Neuronal stem cell (in vitro differentiated cells): ENCODE measurements at regions not wholly inside any gene's neighbourhood (a gene's known extent, or its start where the extent isn't known, plus 50 kb on each side); places are given as distances from the start of the nearest gene placed in this dataset.
"Not testable (repeated sequence)": the region's sequence is repeated elsewhere in the genome, so short reads cannot be mapped to it uniquely, and the experiment has no call there.

ENCODE experiments used
- DNase-seq: peaks from one replicate; pipeline ENCODE4 v3.0.0-alpha.2; 2013; ENCODE audit warnings: low spot score
- H2AFZ ChIP-seq: one replicate; pipeline ENCODE4 v1.6.1; 2013; ENCODE audit warnings: mild to moderate bottlenecking, low read length, inconsistent platforms
- H2AK5ac ChIP-seq: 2 replicates; pipeline ENCODE4 v1.6.1; 2013; ENCODE audit warnings: low read depth, mild to moderate bottlenecking, inconsistent platforms, low read length, moderate library complexity, mixed read lengths
- H2BK120ac ChIP-seq: 2 replicates; pipeline ENCODE4 v1.6.1; 2013; ENCODE audit warnings: low read depth, mild to moderate bottlenecking, inconsistent platforms, low read length, moderate library complexity, mixed read lengths
- H2BK12ac ChIP-seq: one replicate; pipeline ENCODE4 v1.6.1; 2013; ENCODE audit warnings: low read length, inconsistent platforms
- H2BK15ac ChIP-seq: 2 replicates; pipeline ENCODE4 v1.6.1; 2013; ENCODE audit warnings: mild to moderate bottlenecking, low read length, inconsistent platforms, mixed read lengths
- H2BK5ac ChIP-seq: one replicate; pipeline ENCODE4 v1.6.1; 2013; ENCODE audit warnings: inconsistent platforms, mild to moderate bottlenecking, low read length, moderate library complexity
- H3K14ac ChIP-seq: one replicate; pipeline ENCODE4 v1.6.1; 2013; ENCODE audit warnings: low read length, inconsistent platforms
- H3K18ac ChIP-seq: 2 replicates; pipeline ENCODE4 v1.6.1; 2013; ENCODE audit warnings: low read length, inconsistent platforms
- H3K23ac ChIP-seq: 2 replicates; pipeline ENCODE4 v1.6.1; 2013; ENCODE audit warnings: low read depth, mild to moderate bottlenecking, mixed read lengths, low read length, inconsistent platforms; ENCODE audit not compliant: poor library complexity
- H3K27ac ChIP-seq: replicated peaks from 3 replicates; pipeline ENCODE4 v1.5.1; 2013; ENCODE audit warnings: low read length, inconsistent platforms
- H3K27me3 ChIP-seq, 3 experiments: 2 replicates each; pipeline ENCODE4 v1.6.1; 2013; ENCODE audit warnings: low read length in 3 of 3, mild to moderate bottlenecking in 2 of 3, inconsistent platforms in 1 of 3, low read depth in 1 of 3, mixed read lengths in 1 of 3, moderate library complexity in 1 of 3; ENCODE audit not compliant: control insufficient read depth in 3 of 3, insufficient read depth in 3 of 3
- H3K36me3 ChIP-seq, 2 donors: replicated peaks in 1 of 2; 2 replicates each; pipeline ENCODE4 v1.6.1; 2013; ENCODE audit warnings: low read length in 2 of 2; ENCODE audit not compliant: control insufficient read depth in 2 of 2, insufficient read depth in 2 of 2
- H3K4ac ChIP-seq: 2 replicates; pipeline ENCODE4 v1.6.1; 2013; ENCODE audit warnings: inconsistent platforms, mild to moderate bottlenecking, low read length, moderate library complexity
- H3K4me1 ChIP-seq, 2 donors: 1 replicate in 1 of 2; 2 replicates in 1 of 2; pipeline ENCODE4 v1.6.1; 2013; ENCODE audit warnings: low read length in 2 of 2, low read depth in 1 of 2; ENCODE audit not compliant: control insufficient read depth in 2 of 2, insufficient read depth in 1 of 2
- H3K4me2 ChIP-seq: one replicate; pipeline ENCODE4 v1.6.1; 2013; ENCODE audit warnings: mild to moderate bottlenecking, low read length, inconsistent platforms; ENCODE audit not compliant: insufficient read depth, poor library complexity, severe bottlenecking
- H3K4me3 ChIP-seq, 2 donors: 2 replicates each; pipeline ENCODE4 v1.5.1; 2013; ENCODE audit warnings: low read length in 2 of 2, mild to moderate bottlenecking in 2 of 2, inconsistent platforms in 1 of 2, moderate library complexity in 1 of 2
- H3K79me1 ChIP-seq: one replicate; pipeline ENCODE4 v1.6.1; 2013; ENCODE audit warnings: low read depth, mild to moderate bottlenecking, inconsistent platforms, low read length, moderate library complexity
- H3K9ac ChIP-seq: one replicate; pipeline ENCODE4 v1.6.1; 2013; ENCODE audit warnings: mild to moderate bottlenecking, low read depth, low read length, inconsistent platforms; ENCODE audit not compliant: poor library complexity
- H3K9me3 ChIP-seq, 2 donors: replicated peaks in 1 of 2; 2 replicates each; pipeline versions ENCODE3 to v1.6.1; 2013; ENCODE audit warnings: low read length in 2 of 2, mild to moderate bottlenecking in 2 of 2, inconsistent platforms in 1 of 2, low read depth in 1 of 2, mixed read lengths in 1 of 2, moderate library complexity in 1 of 2; ENCODE audit not compliant: control insufficient read depth in 2 of 2, insufficient read depth in 1 of 2
- H4K8ac ChIP-seq: one replicate; pipeline ENCODE4 v1.6.1; 2013; ENCODE audit warnings: low read depth, mild to moderate bottlenecking, inconsistent platforms, low read length, moderate library complexity
- H4K91ac ChIP-seq: one replicate; pipeline ENCODE4 v1.6.1; 2013; ENCODE audit warnings: low read length, low read depth, mild to moderate bottlenecking, inconsistent platforms; ENCODE audit not compliant: poor library complexity
- WGBS, 2 donors: extraction: QIAGEN DNeasy Blood & Tissue Kit; methylation state at CpG; one replicate each; pipeline ENCODE4 v1.1.7; 2013; ENCODE audit warnings: missing lambda C conversion rate in 2 of 2, mixed read lengths in 1 of 2; ENCODE audit not compliant: insufficient read length in 2 of 2, insufficient replicate concordance in 1 of 2; ENCODE audit errors: extremely low coverage in 2 of 2; 5-methylcytosine and 5-hydroxymethylcytosine counted together

DNA sequence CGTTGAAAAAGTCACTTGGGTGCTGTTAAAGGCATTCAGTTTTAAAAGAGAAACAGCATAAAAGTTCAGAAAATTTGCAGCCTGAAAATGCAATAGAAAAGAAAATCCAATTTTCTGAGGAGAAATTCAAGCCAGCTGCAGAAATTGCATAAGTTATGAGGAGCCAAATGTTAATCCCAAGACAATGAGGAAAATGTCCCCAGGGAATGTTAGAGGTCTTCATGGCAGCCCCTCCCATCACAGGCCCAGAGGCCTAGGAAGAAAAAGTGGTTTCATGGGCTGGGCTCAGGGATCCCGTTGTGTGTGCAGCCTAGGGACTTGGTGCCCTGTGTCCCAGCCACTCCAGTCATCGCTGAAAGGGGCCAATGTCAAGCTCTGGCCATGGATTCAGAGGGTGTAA, 1055.6 kb downstream of the DIPK2A start:
- not testable (repeated sequence) for H3K14ac ChIP-seq, H2AK5ac ChIP-seq, H2BK12ac ChIP-seq, H3K4ac ChIP-seq, H3K4me2 ChIP-seq, H3K9ac ChIP-seq, H3K79me1 ChIP-seq, H3K4me3 ChIP-seq, H2AFZ ChIP-seq, H3K27ac ChIP-seq, H3K36me3 ChIP-seq, H3K18ac ChIP-seq, H2BK15ac ChIP-seq, DNase-seq, H4K8ac ChIP-seq, H4K91ac ChIP-seq, H2BK120ac ChIP-seq, H3K23ac ChIP-seq, H2BK5ac ChIP-seq, H3K27me3 ChIP-seq, H3K9me3 ChIP-seq, H3K4me1 ChIP-seq
- no CpG with 5 or more reads among the region's 3 CpGs for WGBS, 2 donors

GRCh38 chr3:145032791-145033190, 1061.2 kb downstream of the DIPK2A start:
- no peak for DNase-seq
- H3K4me2 ChIP-seq: no peak overlapping the region
- no peak overlapping the region for H4K91ac ChIP-seq
- no peak overlapping the region for H2BK15ac ChIP-seq
- H3K79me1 ChIP-seq: no peaks in the 10 kb centered on the region
- H2BK5ac ChIP-seq: no peak overlapping the region
- no peak overlapping the region for H2BK120ac ChIP-seq
- no peak overlapping the region for H3K9ac ChIP-seq
- no peaks in the 10 kb centered on the region for H3K36me3 ChIP-seq
- no peak overlapping the region for H3K14ac ChIP-seq
- no peaks in the 10 kb centered on the region for H3K9me3 ChIP-seq
- no peak overlapping the region for H2AFZ ChIP-seq
- H3K4ac ChIP-seq: no peak overlapping the region
- H3K18ac ChIP-seq: no peak overlapping the region
- no peak overlapping the region for H2BK12ac ChIP-seq
- no peak overlapping the region for H4K8ac ChIP-seq
- H3K27ac ChIP-seq: no peak overlapping the region
- H3K23ac ChIP-seq: no peak overlapping the region
- no peak overlapping the region for H2AK5ac ChIP-seq
- H3K27me3 ChIP-seq: no peaks in the 10 kb centered on the region
- no CpG with 5 or more reads among the region's 1 CpG for WGBS, 2 donors
- H3K4me1 ChIP-seq: no peaks in the 10 kb centered on the region
- H3K4me3 ChIP-seq: no peak overlapping the region

GRCh38 chr3:145035682-145036081, 1064.1 kb downstream of the DIPK2A start:
- no peak overlapping the region for H3K27ac ChIP-seq
- no peaks in the 10 kb centered on the region for H3K79me1 ChIP-seq
- H3K27me3 ChIP-seq: no peaks in the 10 kb centered on the region
- no peak overlapping the region for H2BK120ac ChIP-seq
- H3K4me1 ChIP-seq: no peaks in the 10 kb centered on the region
- no peak overlapping the region for H4K91ac ChIP-seq
- H3K36me3 ChIP-seq: no peaks in the 10 kb centered on the region
- no peak overlapping the region for H3K4me3 ChIP-seq
- no peak overlapping the region for H2AK5ac ChIP-seq
- H2AFZ ChIP-seq: no peak overlapping the region
- H2BK15ac ChIP-seq: no peak overlapping the region
- no peak overlapping the region for H2BK12ac ChIP-seq
- WGBS, 2 donors: no CpG with 5 or more reads among the region's 1 CpG
- H3K4ac ChIP-seq: no peak overlapping the region
- no peak overlapping the region for H3K18ac ChIP-seq
- no peak overlapping the region for H4K8ac ChIP-seq
- no peak overlapping the region for H3K9ac ChIP-seq
- no peaks in the 10 kb centered on the region for H3K9me3 ChIP-seq
- H3K23ac ChIP-seq: no peak overlapping the region
- DNase-seq: no peak
- H3K4me2 ChIP-seq: no peak overlapping the region
- no peak overlapping the region for H3K14ac ChIP-seq
- no peak overlapping the region for H2BK5ac ChIP-seq

DNA sequence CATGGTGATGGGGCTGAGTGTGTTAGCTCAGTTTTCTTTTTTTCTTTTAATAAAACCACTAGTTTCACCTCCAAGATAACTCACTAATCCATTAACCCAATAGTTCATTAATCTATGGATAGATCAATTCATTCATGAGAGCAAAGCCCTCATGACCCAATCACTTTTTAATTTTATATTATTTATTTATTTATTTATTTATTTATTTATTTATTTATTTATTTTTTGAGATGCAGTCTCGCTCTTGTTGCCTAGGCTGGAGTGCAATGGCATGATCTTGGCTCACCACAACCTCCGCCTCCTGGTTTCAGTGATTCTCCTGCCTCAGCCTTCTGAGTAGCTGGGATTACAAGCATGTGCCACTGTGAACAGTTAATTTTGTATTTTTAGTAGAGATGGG, 1082.4 kb downstream of the DIPK2A start:
- not testable (repeated sequence) for H2BK15ac ChIP-seq, H3K79me1 ChIP-seq
- WGBS, 2 donors: no CpG with 5 or more reads among the region's 2 CpGs

More for the DNA sequence above, 1082.4 kb downstream of the DIPK2A start:
- H3K27ac ChIP-seq, H2BK5ac ChIP-seq, H3K4me1 ChIP-seq, H3K4me3 ChIP-seq, DNase-seq, H3K23ac ChIP-seq, H3K14ac ChIP-seq, H4K91ac ChIP-seq, H3K9me3 ChIP-seq, H3K4ac ChIP-seq, H3K9ac ChIP-seq, H2BK12ac ChIP-seq, H3K36me3 ChIP-seq, H3K4me2 ChIP-seq, H2AFZ ChIP-seq, H3K27me3 ChIP-seq, H4K8ac ChIP-seq, H2BK120ac ChIP-seq, H3K18ac ChIP-seq, H2AK5ac ChIP-seq: not testable (repeated sequence)
